ENCODE measurements at regions not wholly inside any gene's neighbourhood (a gene's known extent, or its start where the extent isn't known, plus 50 kb on each side); places are given as distances from the start of the nearest gene placed in this dataset.

DNA sequence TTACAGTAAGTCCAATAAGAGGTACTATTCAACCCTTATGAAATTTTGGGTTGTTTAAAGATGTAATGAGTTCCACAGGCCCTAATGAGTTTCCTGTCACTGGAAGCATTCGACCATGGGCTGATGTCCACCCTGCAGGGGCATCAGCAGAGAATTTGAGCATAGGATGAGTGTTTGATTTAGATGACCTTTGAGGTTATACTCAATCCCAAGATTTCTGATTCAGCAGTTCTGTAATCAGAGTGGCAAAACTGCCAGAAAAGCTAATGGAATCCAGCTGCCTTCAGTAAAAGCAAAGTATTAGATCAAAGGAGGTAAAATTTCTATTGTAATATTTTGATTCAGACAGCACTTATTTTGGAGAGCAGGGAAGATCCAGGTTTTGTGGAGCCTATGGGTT, 68.3 kb downstream of the COX7C start:
- Histone ChIP-seq H3K27me3 (replicated peaks in 1 of 4; ENCODE audit: control extremely low read depth in 1 of 4, control insufficient read depth in 3 of 4, insufficient read depth in 4 of 4, low read length in 3 of 4) (no peaks in the 10 kb centered on the region), H2AFZ (ENCODE audit: insufficient read depth, low read depth, low read length, poor library complexity, severe bottlenecking) (no peak overlapping the region), H3K4me1 (ENCODE audit: control insufficient read depth in 2 of 2, insufficient read depth in 2 of 2, low read length in 2 of 2) (no peaks in the 10 kb centered on the region), H3K36me3 (replicated peaks in 1 of 2; ENCODE audit: control extremely low read depth in 1 of 2, control insufficient read depth in 1 of 2, extremely low read depth in 1 of 2, insufficient read depth in 2 of 2, low read length in 1 of 2) (no peaks in the 10 kb centered on the region), H3K79me2 (ENCODE audit: control insufficient read depth, insufficient read depth, low read length) (no peaks in the 10 kb centered on the region), H3K4me3 (ENCODE audit: control extremely low read depth in 1 of 5, extremely low read depth in 1 of 5, insufficient read depth in 1 of 5, low read depth in 2 of 5, low read length in 4 of 5) (no peak overlapping the region), H3K27ac (ENCODE audit: low read length in 2 of 2) (no peak overlapping the region), H4K20me1 (ENCODE audit: control insufficient read depth, insufficient read depth, low read length, poor library complexity, severe bottlenecking) (no peaks in the 10 kb centered on the region), H3K9me3 (ENCODE audit: control extremely low read depth in 1 of 3, control insufficient read depth in 2 of 3, insufficient read depth in 1 of 3, low read length in 2 of 3) (no peaks in the 10 kb centered on the region), H3K9ac (ENCODE audit: low read length) (no peak overlapping the region), H3K4me2 (replicated peaks; ENCODE audit: low read depth, low read length, poor library complexity, severe bottlenecking) (no peak overlapping the region)
- WGBS (ENCODE audit: insufficient coverage), result 40% methylated on average over 1 of the region's 1 CpG
- ATAC-seq (ENCODE audit: low read depth), result no peak
- H3K27ac Mint-ChIP-seq, result no peak overlapping the region
- TF ChIP-seq EZH2 (IDR thresholded peaks at IDR 0.05; ENCODE audit: borderline replicate concordance, insufficient read depth, low read depth, low read length, poor library complexity, severe bottlenecking), result no peak
- TF ChIP-seq, protein P1, sequence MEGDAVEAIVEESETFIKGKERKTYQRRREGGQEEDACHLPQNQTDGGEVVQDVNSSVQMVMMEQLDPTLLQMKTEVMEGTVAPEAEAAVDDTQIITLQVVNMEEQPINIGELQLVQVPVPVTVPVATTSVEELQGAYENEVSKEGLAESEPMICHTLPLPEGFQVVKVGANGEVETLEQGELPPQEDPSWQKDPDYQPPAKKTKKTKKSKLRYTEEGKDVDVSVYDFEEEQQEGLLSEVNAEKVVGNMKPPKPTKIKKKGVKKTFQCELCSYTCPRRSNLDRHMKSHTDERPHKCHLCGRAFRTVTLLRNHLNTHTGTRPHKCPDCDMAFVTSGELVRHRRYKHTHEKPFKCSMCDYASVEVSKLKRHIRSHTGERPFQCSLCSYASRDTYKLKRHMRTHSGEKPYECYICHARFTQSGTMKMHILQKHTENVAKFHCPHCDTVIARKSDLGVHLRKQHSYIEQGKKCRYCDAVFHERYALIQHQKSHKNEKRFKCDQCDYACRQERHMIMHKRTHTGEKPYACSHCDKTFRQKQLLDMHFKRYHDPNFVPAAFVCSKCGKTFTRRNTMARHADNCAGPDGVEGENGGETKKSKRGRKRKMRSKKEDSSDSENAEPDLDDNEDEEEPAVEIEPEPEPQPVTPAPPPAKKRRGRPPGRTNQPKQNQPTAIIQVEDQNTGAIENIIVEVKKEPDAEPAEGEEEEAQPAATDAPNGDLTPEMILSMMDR (IDR thresholded peaks at IDR 0.05), result no peak
- ChIA-PET POLR2A (no interaction called here), CTCF (no interaction called here)
- no peaks in the 10 kb centered on the region for H3K27me3 Mint-ChIP-seq
- H3K4me1 Mint-ChIP-seq, result no peaks in the 10 kb centered on the region
- no peak overlapping the region for H3K4me3 Mint-ChIP-seq
- intact Hi-C loops (cut with micrococcal nuclease), result no loop called here
- no peaks in the 10 kb centered on the region for H3K9me3 Mint-ChIP-seq (ENCODE audit: insufficient read depth)
- DNase-seq, result no peak

DNA sequence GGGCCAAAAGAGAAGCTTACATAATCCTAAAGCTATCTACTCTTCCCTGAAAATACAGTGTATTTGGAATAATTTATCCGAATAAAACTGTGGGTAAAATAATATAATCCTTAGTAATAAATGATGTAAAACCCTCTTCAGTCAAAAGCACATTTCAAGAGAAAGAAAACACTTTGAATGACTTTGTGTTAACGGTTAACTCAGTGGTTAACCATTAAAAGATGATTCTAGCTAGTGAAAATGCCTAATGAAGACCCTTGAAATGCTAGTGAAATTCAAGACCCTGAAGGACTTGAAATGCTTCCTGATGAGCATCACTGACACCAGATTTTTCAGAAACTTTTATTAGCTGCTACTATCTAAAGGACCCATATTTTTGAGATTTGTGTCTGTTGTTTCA, 70.7 kb downstream of the COX7C start:
- no peak overlapping the region for H3K27ac Mint-ChIP-seq
- H3K79me2 ChIP-seq (ENCODE audit: control insufficient read depth, insufficient read depth, low read length), result no peaks in the 10 kb centered on the region
- H3K27ac ChIP-seq (ENCODE audit: low read length in 2 of 2), result no peak overlapping the region
- H3K4me1 Mint-ChIP-seq, result no peaks in the 10 kb centered on the region
- no peaks in the 10 kb centered on the region for H3K36me3 ChIP-seq (replicated peaks in 1 of 2; ENCODE audit: control extremely low read depth in 1 of 2, control insufficient read depth in 1 of 2, extremely low read depth in 1 of 2, insufficient read depth in 2 of 2, low read length in 1 of 2)
- H3K4me1 ChIP-seq (ENCODE audit: control insufficient read depth in 2 of 2, insufficient read depth in 2 of 2, low read length in 2 of 2), result no peaks in the 10 kb centered on the region
- no peak overlapping the region for H3K4me3 ChIP-seq (ENCODE audit: control extremely low read depth in 1 of 5, extremely low read depth in 1 of 5, insufficient read depth in 1 of 5, low read depth in 2 of 5, low read length in 4 of 5)
- H3K27me3 ChIP-seq (replicated peaks in 1 of 4; ENCODE audit: control extremely low read depth in 1 of 4, control insufficient read depth in 3 of 4, insufficient read depth in 4 of 4, low read length in 3 of 4), result no peaks in the 10 kb centered on the region
- POLR2A ChIA-PET, result no interaction called here
- no CpG with 5 or more reads among the region's 2 CpGs for WGBS (ENCODE audit: insufficient coverage)
- DNase-seq, result no peak
- H2AFZ ChIP-seq (ENCODE audit: insufficient read depth, low read depth, low read length, poor library complexity, severe bottlenecking), result no peak overlapping the region
- intact Hi-C loops (cut with micrococcal nuclease), result no loop called here
- ATAC-seq (ENCODE audit: low read depth), result no peak
- H3K9me3 ChIP-seq (ENCODE audit: control extremely low read depth in 1 of 3, control insufficient read depth in 2 of 3, insufficient read depth in 1 of 3, low read length in 2 of 3), result no peaks in the 10 kb centered on the region
- TF ChIP-seq EZH2 (IDR thresholded peaks at IDR 0.05; ENCODE audit: borderline replicate concordance, insufficient read depth, low read depth, low read length, poor library complexity, severe bottlenecking), result no peak
- TF ChIP-seq, protein P1 (IDR thresholded peaks at IDR 0.05), result no peak
- H3K9me3 Mint-ChIP-seq (ENCODE audit: insufficient read depth), result no peaks in the 10 kb centered on the region
- H4K20me1 ChIP-seq (ENCODE audit: control insufficient read depth, insufficient read depth, low read length, poor library complexity, severe bottlenecking), result no peaks in the 10 kb centered on the region
- no peaks in the 10 kb centered on the region for H3K27me3 Mint-ChIP-seq
- no peak overlapping the region for H3K9ac ChIP-seq (ENCODE audit: low read length)
- no peak overlapping the region for H3K4me2 ChIP-seq (replicated peaks; ENCODE audit: low read depth, low read length, poor library complexity, severe bottlenecking)
- CTCF ChIA-PET, result interaction anchor here (1.6 kb wide), 1 partner anchor 9 kb away, joined by 5 read pairs; no protein-coding TSS in a partner anchor
- H3K4me3 Mint-ChIP-seq, result no peak overlapping the region

Data from B cell (primary cell).